DMS53 (cell line): ENCODE measurements at regions not wholly inside any gene's neighbourhood (a gene's known extent, or its start where the extent isn't known, plus 50 kb on each side); places are given as distances from the start of the nearest gene placed in this dataset.
"Not testable (repeated sequence)": the region's sequence is repeated elsewhere in the genome, so short reads cannot be mapped to it uniquely, and the experiment has no call there.

Experiments
- DNase-seq: peaks from one replicate; lab custom pipeline; 2025; lab: John Stamatoyannopoulos, UW

DNA sequence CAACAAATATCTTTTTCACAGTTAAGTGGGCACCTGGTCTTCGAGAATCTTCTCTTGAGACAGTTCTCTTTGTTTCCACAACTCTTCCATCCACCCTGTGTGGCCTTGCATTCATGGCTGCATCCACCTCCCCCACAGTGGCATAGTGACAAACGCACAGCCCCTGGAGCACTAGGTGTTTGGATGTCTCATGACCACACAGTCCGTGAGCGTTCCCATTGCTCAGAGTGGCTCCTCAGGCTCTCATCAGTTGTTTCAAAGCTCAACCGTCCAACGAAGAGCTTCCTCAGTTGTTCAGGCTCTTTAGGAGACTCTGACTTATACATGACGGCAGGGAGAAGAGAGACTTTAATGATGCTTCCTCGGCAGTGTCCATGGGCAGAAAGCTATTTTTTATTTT lies 191.6 kb downstream of the CDRT15L2 start:
- DNase-seq = no peak

- no peak for DNase-seq
Measured at GRCh38 chr17:20774472-20775135, 195.1 kb downstream of the CDRT15L2 start.

- DNase-seq = no peak
Measured at GRCh38 chr17:20775331-20775730, 195.8 kb downstream of the CDRT15L2 start.

- no peak for DNase-seq
Measured at GRCh38 chr17:20779521-20779920, 200.0 kb downstream of the CDRT15L2 start.

DNA sequence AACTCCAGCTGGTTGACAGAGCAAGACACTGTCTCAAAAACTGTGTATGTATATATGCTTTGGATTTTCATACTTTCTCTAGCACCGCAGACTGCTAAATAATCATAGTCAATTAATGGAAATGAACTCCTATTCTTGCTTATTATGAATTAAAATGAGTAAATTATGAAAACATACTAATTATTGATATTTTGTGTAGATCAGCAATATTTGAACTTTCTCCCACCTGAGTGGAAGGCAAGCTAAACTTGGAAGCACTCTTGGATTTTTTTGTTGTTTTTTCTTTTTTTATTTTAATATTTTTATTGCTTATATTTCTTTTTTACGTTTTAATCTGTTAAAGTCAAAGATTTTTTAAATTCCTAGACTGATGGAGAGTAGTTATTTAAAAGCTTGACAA lies 201.7 kb downstream of the CDRT15L2 start:
- no peak for DNase-seq

- not testable (repeated sequence) for DNase-seq
Measured at GRCh38 chr17:20781869-20782268, 202.3 kb downstream of the CDRT15L2 start.

- no peak for DNase-seq
Measured at GRCh38 chr17:20783091-20783490, 203.6 kb downstream of the CDRT15L2 start.

GRCh38 chr17:20784100-20784665 lies 204.7 kb downstream of the CDRT15L2 start:
- no peak for DNase-seq

GRCh38 chr17:20787281-20787680 lies 207.8 kb downstream of the CDRT15L2 start:
- DNase-seq = no peak

GRCh38 chr17:20791626-20792025 lies 212.1 kb downstream of the CDRT15L2 start:
- DNase-seq = no peak

DNA sequence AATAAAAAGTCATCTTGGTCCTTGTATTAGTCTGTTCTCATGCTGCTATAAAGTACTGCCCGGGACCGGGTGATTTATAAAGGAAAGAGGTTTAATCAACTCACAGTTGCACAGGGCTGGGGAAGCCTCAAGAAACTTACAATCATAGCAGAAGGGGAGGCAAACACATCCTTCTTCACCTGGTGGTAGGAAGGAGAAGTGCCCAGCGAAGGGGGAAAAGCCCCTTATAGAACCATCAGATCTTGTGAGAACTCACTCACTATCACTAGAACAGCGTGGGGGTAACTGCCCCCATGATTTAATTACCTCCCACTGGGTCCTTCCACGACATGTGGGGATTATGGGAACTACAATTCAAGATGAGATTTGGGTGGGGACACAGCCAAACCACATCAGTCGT lies 215.0 kb downstream of the CDRT15L2 start:
- DNase-seq = not testable (repeated sequence)

- DNase-seq = no peak
Measured at GRCh38 chr17:20797292-20797691, 217.8 kb downstream of the CDRT15L2 start.

GRCh38 chr17:20800146-20800545 lies 220.6 kb downstream of the CDRT15L2 start:
- no peak for DNase-seq

- DNase-seq = no peak
Measured at GRCh38 chr17:20805751-20806150, 226.2 kb downstream of the CDRT15L2 start.

DNA sequence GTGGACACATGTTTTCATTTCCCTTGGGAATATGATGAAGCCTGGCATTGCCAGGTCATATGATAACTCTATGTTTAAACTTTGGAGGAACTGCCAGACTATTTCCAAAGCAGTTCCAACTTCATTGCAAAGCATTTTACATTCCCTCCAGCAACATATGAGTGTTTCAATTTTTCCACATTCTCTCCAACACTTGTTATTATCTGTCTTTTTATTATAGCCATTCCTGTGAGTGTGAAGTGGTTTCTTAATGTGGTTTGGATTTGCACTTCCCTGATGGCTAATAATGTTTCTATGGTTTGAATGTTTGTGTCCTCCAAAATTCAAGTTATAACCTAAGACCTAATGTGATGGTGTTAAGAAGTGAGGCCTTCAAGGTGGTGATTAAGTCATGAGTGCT lies 228.0 kb downstream of the CDRT15L2 start:
- DNase-seq = not testable (repeated sequence)

GRCh38 chr17:20815410-20815809 lies 227.4 kb downstream of the USP22 start:
- DNase-seq = not testable (repeated sequence)

GRCh38 chr17:20823905-20824304 lies 218.9 kb downstream of the USP22 start:
- DNase-seq = no peak

DNA sequence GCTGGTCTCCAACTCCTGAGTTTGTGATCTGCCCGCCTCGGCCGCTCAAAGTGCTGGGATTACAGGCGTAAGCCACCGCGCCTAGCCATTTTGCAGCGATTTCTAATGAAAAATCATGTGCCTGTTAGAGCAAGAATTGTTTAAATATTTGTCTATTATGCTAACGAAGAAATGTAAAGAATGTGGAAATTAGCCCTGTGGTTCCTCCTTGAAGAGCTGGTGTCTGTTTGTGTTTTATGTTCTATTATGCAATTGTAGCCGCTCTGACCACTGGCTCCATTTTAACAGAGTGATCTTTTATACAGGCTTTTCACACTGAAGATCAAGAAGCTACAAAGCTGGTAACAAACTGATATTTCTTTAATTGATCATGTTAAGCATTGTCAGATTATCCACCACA lies 217.3 kb downstream of the USP22 start:
- DNase-seq = no peak

- DNase-seq = peak; percentile 26
Measured at GRCh38 chr17:20840453-20840852, 202.4 kb downstream of the USP22 start.

- peak; percentile 54 for DNase-seq
Measured at GRCh38 chr17:20840987-20841865, 201.6 kb downstream of the USP22 start.

DNA sequence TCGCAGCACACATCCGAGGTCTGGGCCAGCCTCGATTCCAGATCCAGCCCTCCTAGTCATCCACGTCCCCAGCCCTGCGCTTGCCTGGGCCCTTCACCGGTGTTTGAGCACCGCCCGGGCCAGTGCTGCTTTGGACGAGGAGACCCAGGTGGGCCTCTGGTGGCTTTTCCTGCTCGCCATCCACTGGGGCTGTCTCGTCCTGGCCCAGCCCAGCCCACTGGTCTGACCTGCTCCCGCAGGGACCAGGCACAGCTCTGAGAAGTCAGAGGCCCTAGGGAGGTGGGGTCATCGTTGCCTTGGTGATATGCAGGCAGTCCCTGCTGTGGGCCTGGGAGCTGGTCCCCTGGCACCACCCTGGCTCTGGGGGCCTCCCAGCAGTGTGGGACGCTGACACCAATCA lies 200.8 kb downstream of the USP22 start:
- not testable (repeated sequence) for DNase-seq

- not testable (repeated sequence) for DNase-seq
Measured at GRCh38 chr17:20843261-20843660, 199.6 kb downstream of the USP22 start.
